Caco-2 (cell line): ENCODE measurements at regions not wholly inside any gene's neighbourhood (a gene's known extent, or its start where the extent isn't known, plus 50 kb on each side); places are given as distances from the start of the nearest gene placed in this dataset.

Source experiments
- BruUV-seq: library from RNA; stranded (reverse); fragments of 400-500 nt; replicated peaks from 2 replicates; lab custom pipeline; 2021; lab: Mats Ljungman, UMichigan
- CTCF ChIA-PET: fragments of 300-600 bp; sonication (Branson Sonifier 250); formaldehyde crosslinking; loops from one replicate; lab custom pipeline; 2022; ENCODE audit warnings: antibody characterized with exemption; lab: Charles Lee
- POLR2A ChIA-PET: fragments of 300-600 bp; sonication (Branson Sonifier 250); formaldehyde crosslinking; loops from one replicate; lab custom pipeline; 2022; ENCODE audit warnings: antibody characterized with exemption; lab: Charles Lee
- DNase-seq, 2 experiments: peaks; one replicate each; pipeline versions ENCODE4 v3.0.0 to v3.0.0-alpha.2; 2020 to 2022
- H3K27me3 ChIP-seq: replicated peaks from 2 replicates; pipeline ENCODE4 v1.6.0; 2011; ENCODE audit warnings: low read length; ENCODE audit not compliant: control insufficient read depth, insufficient read depth
- H3K36me3 ChIP-seq: 2 replicates; pipeline ENCODE4 v1.5.1; 2011; ENCODE audit warnings: low read length; ENCODE audit not compliant: control insufficient read depth, insufficient read depth
- H3K4me1 ChIP-seq: fragments of 250-450 bp; sonication (Bioruptor Pico); 2 replicates; pipeline ENCODE4 v1.5.1; 2020; ENCODE audit warnings: mild to moderate bottlenecking
- H3K4me3 ChIP-seq: 2 replicates; pipeline ENCODE4 v1.5.1; 2011; ENCODE audit warnings: low read depth, mild to moderate bottlenecking, control low read depth, low read length
- H3K9me3 ChIP-seq: fragments of 250-450 bp; sonication (Bioruptor Pico); 2 replicates; pipeline ENCODE4 v1.5.1; 2020; ENCODE audit warnings: mild to moderate bottlenecking, moderate library complexity
- H3K27ac Mint-ChIP-seq: one replicate; pipeline ENCODE4 v1.8.0; 2022; ENCODE audit warnings: mixed read lengths; ENCODE audit not compliant: unreplicated experiment
- H3K27me3 Mint-ChIP-seq: one replicate; pipeline ENCODE4 v1.8.0; 2022; ENCODE audit warnings: mixed read lengths; ENCODE audit not compliant: insufficient read depth, unreplicated experiment
- H3K36me3 Mint-ChIP-seq: one replicate; pipeline ENCODE4 v1.8.0; 2022; ENCODE audit warnings: mild to moderate bottlenecking, mixed read lengths; ENCODE audit not compliant: insufficient read depth, unreplicated experiment
- H3K4me1 Mint-ChIP-seq: one replicate; pipeline ENCODE4 v1.8.0; 2022; ENCODE audit warnings: low read depth, mixed read lengths; ENCODE audit not compliant: unreplicated experiment
- H3K4me3 Mint-ChIP-seq: one replicate; pipeline ENCODE4 v1.8.0; 2022; ENCODE audit warnings: mild to moderate bottlenecking, moderate library complexity, mixed read lengths; ENCODE audit not compliant: unreplicated experiment
- H3K9me3 Mint-ChIP-seq: one replicate; pipeline ENCODE4 v1.8.0; 2022; ENCODE audit warnings: mixed read lengths; ENCODE audit not compliant: unreplicated experiment
- intact Hi-C: fragments of 100-400 bp; cut with micrococcal nuclease; formaldehyde crosslinking; loops from one replicate; pipeline ENCODE4 v1.10.0; 2022; ENCODE audit not compliant: unreplicated experiment
- TF ChIP-seq, protein P1 (sequence below), 2 experiments: fragments of 200-600 bp in 1 of 2; IDR thresholded peaks; 1 replicate in 1 of 2; 2 replicates in 1 of 2; pipeline versions ENCODE4 v1.5.1 to v1.8.0; 2011 to 2022; ENCODE audit warnings: antibody characterized with exemption in 1 of 2, control low read depth in 1 of 2, inconsistent platforms in 1 of 2, low read depth in 1 of 2, low read length in 1 of 2, mild to moderate bottlenecking in 1 of 2, moderate library complexity in 1 of 2; ENCODE audit not compliant: insufficient read depth in 1 of 2, severe bottlenecking in 1 of 2, unreplicated experiment in 1 of 2

DNA sequence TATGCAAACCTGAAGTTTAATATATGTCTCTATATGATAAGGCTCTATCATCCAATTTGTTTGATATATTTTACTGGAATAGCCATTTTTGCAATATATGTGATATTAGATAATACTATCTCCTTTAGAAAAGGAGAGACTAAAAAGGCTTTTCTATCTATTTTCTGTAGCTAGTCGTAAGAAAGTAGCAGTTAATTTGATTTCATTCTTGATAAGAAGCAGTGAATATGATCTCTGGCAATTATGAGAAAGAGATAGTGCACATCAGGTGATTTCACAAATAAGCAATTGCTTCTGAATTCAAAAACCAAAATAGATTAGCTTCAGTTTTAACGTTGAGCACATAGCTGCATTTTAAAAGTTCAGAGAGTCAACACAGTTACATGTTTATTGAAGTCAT lies 1318.4 kb downstream of the CDH8 start:
- ChIA-PET POLR2A (no interaction called here), CTCF (no interaction called here)
- DNase-seq = no peak
- Histone ChIP-seq H3K36me3 (no peaks in the 10 kb centered on the region), H3K27me3 (no peaks in the 10 kb centered on the region), H3K4me1 (no peaks in the 10 kb centered on the region), H3K9me3 (no peaks in the 10 kb centered on the region), H3K4me3 (no peak overlapping the region)
- intact Hi-C loops = no loop called here
- H3K9me3 Mint-ChIP-seq = peaks cover 16% of the 10 kb centered on the region
- BruUV-seq = no TSS peak
- no peaks in the 10 kb centered on the region for H3K4me1 Mint-ChIP-seq
- TF ChIP-seq, protein P1, sequence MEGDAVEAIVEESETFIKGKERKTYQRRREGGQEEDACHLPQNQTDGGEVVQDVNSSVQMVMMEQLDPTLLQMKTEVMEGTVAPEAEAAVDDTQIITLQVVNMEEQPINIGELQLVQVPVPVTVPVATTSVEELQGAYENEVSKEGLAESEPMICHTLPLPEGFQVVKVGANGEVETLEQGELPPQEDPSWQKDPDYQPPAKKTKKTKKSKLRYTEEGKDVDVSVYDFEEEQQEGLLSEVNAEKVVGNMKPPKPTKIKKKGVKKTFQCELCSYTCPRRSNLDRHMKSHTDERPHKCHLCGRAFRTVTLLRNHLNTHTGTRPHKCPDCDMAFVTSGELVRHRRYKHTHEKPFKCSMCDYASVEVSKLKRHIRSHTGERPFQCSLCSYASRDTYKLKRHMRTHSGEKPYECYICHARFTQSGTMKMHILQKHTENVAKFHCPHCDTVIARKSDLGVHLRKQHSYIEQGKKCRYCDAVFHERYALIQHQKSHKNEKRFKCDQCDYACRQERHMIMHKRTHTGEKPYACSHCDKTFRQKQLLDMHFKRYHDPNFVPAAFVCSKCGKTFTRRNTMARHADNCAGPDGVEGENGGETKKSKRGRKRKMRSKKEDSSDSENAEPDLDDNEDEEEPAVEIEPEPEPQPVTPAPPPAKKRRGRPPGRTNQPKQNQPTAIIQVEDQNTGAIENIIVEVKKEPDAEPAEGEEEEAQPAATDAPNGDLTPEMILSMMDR (IDR thresholded peaks at IDR 0.05; ENCODE audit: insufficient read depth in 1 of 2, low read depth in 1 of 2, low read length in 1 of 2, severe bottlenecking in 1 of 2, unreplicated experiment in 1 of 2) = no peak
- H3K4me3 Mint-ChIP-seq = no peak overlapping the region
- H3K27ac Mint-ChIP-seq = no peak overlapping the region
- H3K27me3 Mint-ChIP-seq = no peaks in the 10 kb centered on the region
- H3K36me3 Mint-ChIP-seq = no peaks in the 10 kb centered on the region

DNA sequence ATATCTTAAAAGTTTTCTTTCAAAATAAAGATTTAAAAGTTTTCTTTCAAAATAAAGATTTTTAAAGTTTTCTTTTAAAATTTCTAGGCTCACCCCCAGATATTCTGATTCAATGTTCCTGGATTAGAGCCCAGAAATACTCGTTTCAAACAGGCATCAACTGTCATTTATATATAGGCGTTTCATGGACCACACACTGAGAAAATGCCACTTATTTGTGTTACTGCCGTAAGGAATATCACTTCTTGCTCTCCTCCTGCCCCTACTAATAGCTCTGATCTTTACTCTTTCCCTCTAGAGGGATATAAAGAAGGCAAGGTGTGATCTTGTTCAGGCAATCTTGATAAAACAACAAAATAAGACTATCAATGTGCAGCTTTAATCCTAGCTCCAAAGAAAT lies 1324.1 kb downstream of the CDH8 start:
- H3K4me3 Mint-ChIP-seq = no peak overlapping the region
- peaks cover 5% of the 10 kb centered on the region for H3K27me3 Mint-ChIP-seq
- ChIA-PET POLR2A (no interaction called here), CTCF (no interaction called here)
- H3K36me3 Mint-ChIP-seq = no peaks in the 10 kb centered on the region
- H3K27ac Mint-ChIP-seq = no peak overlapping the region
- no TSS peak for BruUV-seq
- Histone ChIP-seq H3K9me3 (no peaks in the 10 kb centered on the region), H3K27me3 (no peaks in the 10 kb centered on the region), H3K36me3 (no peaks in the 10 kb centered on the region), H3K4me3 (no peak overlapping the region), H3K4me1 (no peaks in the 10 kb centered on the region)
- intact Hi-C loops = no loop called here
- H3K9me3 Mint-ChIP-seq = no peaks in the 10 kb centered on the region
- DNase-seq = no peak
- TF ChIP-seq, protein P1 (IDR thresholded peaks at IDR 0.05; ENCODE audit: insufficient read depth in 1 of 2, low read depth in 1 of 2, low read length in 1 of 2, severe bottlenecking in 1 of 2, unreplicated experiment in 1 of 2) = no peak
- no peaks in the 10 kb centered on the region for H3K4me1 Mint-ChIP-seq

DNA sequence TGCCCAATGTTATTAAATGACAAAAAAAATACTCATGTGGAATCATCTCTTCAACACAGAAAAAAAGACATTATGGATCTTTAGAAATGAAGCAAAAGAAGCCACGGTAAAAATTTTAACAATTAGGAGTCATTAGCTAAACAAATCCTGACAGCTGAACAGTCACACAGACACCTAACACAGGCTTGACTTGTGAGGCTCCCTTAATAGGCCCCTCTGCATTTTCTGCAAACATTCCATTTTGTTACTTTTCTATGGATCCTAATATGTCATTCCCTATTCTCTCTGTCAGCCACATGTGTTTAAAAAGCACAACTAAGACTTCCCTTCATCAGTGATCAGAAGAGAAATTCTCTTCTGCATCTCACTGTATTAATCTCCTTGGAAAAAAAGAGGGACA lies 1331.5 kb downstream of the CDH8 start:
- TF ChIP-seq, protein P1 (IDR thresholded peaks at IDR 0.05; ENCODE audit: insufficient read depth in 1 of 2, low read depth in 1 of 2, low read length in 1 of 2, severe bottlenecking in 1 of 2, unreplicated experiment in 1 of 2) = no peak
- Histone ChIP-seq H3K9me3 (0 out of 2 replicates have a peak, but pooled peaks cover 2% of the 10 kb centered on the region), H3K36me3 (no peaks in the 10 kb centered on the region), H3K27me3 (no peaks in the 10 kb centered on the region), H3K4me1 (no peaks in the 10 kb centered on the region), H3K4me3 (no peak overlapping the region)
- intact Hi-C loops = no loop called here
- no TSS peak for BruUV-seq
- Mint-ChIP-seq H3K27me3 (peaks cover 3% of the 10 kb centered on the region), H3K36me3 (no peaks in the 10 kb centered on the region), H3K9me3 (no peaks in the 10 kb centered on the region), H3K4me1 (no peaks in the 10 kb centered on the region), H3K27ac (no peak overlapping the region), H3K4me3 (no peak overlapping the region)
- ChIA-PET CTCF (no interaction called here), POLR2A (no interaction called here)
- DNase-seq = no peak
